SU-DHL-6 (cell line): ENCODE measurements at regions not wholly inside any gene's neighbourhood (a gene's known extent, or its start where the extent isn't known, plus 50 kb on each side); places are given as distances from the start of the nearest gene placed in this dataset.

Experiments used
- H2AFZ ChIP-seq: fragments of 200-600 bp; sonication (generic); 2 replicates; pipeline ENCODE4 v1.6.1; 2014; ENCODE audit warnings: low read depth, mild to moderate bottlenecking, moderate library complexity, mixed read lengths, antibody characterized with exemption, low read length; ENCODE audit not compliant: severe bottlenecking
- H3F3A ChIP-seq: fragments of 200-600 bp; shearing (Covaris generic); 2 replicates; pipeline ENCODE4 v1.6.0; 2016; ENCODE audit warnings: antibody characterized with exemption, mild to moderate bottlenecking; ENCODE audit not compliant: insufficient read depth
- H3K27ac ChIP-seq: fragments of 200-600 bp; sonication (generic); 2 replicates; pipeline ENCODE4 v1.5.1; 2016; ENCODE audit warnings: low read depth, mild to moderate bottlenecking, low read length, moderate library complexity, mixed read lengths
- H3K27me3 ChIP-seq: fragments of 200-600 bp; sonication (generic), shearing (Covaris generic); 2 replicates; pipeline ENCODE4 v1.6.0; 2014; ENCODE audit warnings: mild to moderate bottlenecking, low read length
- H3K36me3 ChIP-seq: fragments of 200-600 bp; sonication (generic); 2 replicates; pipeline ENCODE4 v1.6.1; 2014; ENCODE audit warnings: mild to moderate bottlenecking, low read length, mixed read lengths
- H3K4me2 ChIP-seq: fragments of 300-600, 200-600 bp; shearing (Covaris generic), sonication (generic); 2 replicates; pipeline ENCODE4 v1.6.0; 2014; ENCODE audit warnings: low read length, low read depth, mild to moderate bottlenecking; ENCODE audit not compliant: poor library complexity, severe bottlenecking
- H3K4me3 ChIP-seq: fragments of 200-600 bp; sonication (generic); 2 replicates; pipeline ENCODE4 v1.5.1; 2014; ENCODE audit warnings: antibody characterized with exemption, low read length, mild to moderate bottlenecking, mixed read lengths; ENCODE audit not compliant: insufficient read depth, poor library complexity, severe bottlenecking
- H3K79me2 ChIP-seq: fragments of 200-600 bp; sonication (generic); 2 replicates; pipeline ENCODE4 v1.6.1; 2014; ENCODE audit warnings: mild to moderate bottlenecking, low read length, moderate library complexity; ENCODE audit not compliant: insufficient read depth
- H3K9ac ChIP-seq: fragments of 200-600 bp; sonication (generic); 2 replicates; pipeline ENCODE4 v1.7.0; 2014; ENCODE audit warnings: mild to moderate bottlenecking, low read length
- H3K9me2 ChIP-seq: fragments of 200-600 bp; sonication (generic); replicated peaks from 2 replicates; pipeline ENCODE4 v1.6.1; 2014; ENCODE audit warnings: low read length; ENCODE audit not compliant: insufficient read depth
- H3K9me3 ChIP-seq: fragments of 200-600 bp; sonication (generic); 2 replicates; pipeline ENCODE4 v1.6.1; 2014; ENCODE audit warnings: low read length, mixed read lengths; ENCODE audit not compliant: insufficient read depth
- H4K20me1 ChIP-seq: fragments of 200-600 bp; sonication (generic); 2 replicates; pipeline ENCODE4 v1.6.1; 2014; ENCODE audit warnings: low read depth, mild to moderate bottlenecking, antibody characterized with exemption, low read length, moderate library complexity, mixed read lengths
- CTCF ChIP-seq: fragments of 200-600 bp; sonication (generic); IDR thresholded peaks from one replicate; pipeline ENCODE4 v1.5.1; 2017; ENCODE audit warnings: antibody characterized with exemption, mild to moderate bottlenecking, low read length, moderate library complexity; ENCODE audit not compliant: insufficient read depth, poor library complexity, severe bottlenecking
- EZH2phosphoT487 ChIP-seq: fragments of 200-600 bp; sonication (generic), shearing (Covaris generic); conservative IDR thresholded peaks from 2 replicates; pipeline ENCODE4 v1.6.1; 2018; ENCODE audit warnings: mild to moderate bottlenecking, antibody characterized with exemption, low read length, moderate library complexity, mixed read lengths

DNA sequence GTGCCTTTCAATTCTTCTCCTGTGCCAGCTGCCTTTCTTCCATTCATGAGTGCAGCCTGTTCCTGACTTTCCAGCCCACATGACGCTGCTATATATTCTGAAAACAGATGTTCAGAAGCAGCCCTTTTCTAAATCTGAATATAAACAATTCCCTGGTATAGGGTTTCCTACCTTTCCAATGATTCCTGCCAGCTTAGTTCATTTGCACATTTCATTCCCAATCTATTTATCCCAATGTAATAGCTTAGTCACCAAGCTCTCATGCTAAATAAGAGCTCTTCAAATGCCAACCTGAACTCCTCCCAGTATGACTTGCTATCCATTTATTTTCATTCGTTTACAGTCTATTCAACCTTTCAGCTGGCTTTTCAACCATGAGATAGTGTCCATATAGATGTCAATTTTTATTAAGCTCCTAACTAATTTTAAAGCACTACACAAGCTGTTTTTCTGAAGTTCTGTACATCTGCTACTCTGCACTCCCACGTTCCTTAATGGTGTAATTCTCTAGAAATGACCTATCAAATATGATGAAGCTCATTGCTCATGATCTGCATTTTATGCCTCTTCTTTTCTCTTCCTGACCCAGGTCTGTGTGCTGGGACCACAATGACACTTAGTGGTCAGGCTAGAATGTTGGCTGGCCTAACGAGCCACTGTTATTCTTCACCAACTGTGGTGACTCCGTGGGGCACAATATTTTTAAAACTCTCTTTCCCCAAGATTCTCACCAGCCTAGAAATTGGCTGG is 605.0 kb upstream of the TBL1XR1 start:
- Histone ChIP-seq H3K4me3 (no peak overlapping the region), H3K36me3 (no peaks in the 10 kb centered on the region), H3K4me2 (no peak overlapping the region), H3K9ac (no peak overlapping the region), H4K20me1 (no peaks in the 10 kb centered on the region), H3K27me3 (no peaks in the 10 kb centered on the region), H3K27ac (no peak overlapping the region), H3F3A (no peaks in the 10 kb centered on the region), H2AFZ (no peak overlapping the region), H3K9me3 (no peaks in the 10 kb centered on the region), H3K9me2 (no peaks in the 10 kb centered on the region), H3K79me2 (no peaks in the 10 kb centered on the region)
- TF ChIP-seq CTCF: no peak

GRCh38 chr3:177803500-177803899 is 606.2 kb upstream of the TBL1XR1 start:
- TF ChIP-seq EZH2phosphoT487 (no peak), CTCF (no peak)
- H3K79me2 ChIP-seq: no peaks in the 10 kb centered on the region
- no peaks in the 10 kb centered on the region for H3K36me3 ChIP-seq
- H4K20me1 ChIP-seq: no peaks in the 10 kb centered on the region
- H3K27me3 ChIP-seq: no peaks in the 10 kb centered on the region
- H3K4me3 ChIP-seq: no peak overlapping the region
- H3K9ac ChIP-seq: no peak overlapping the region
- no peaks in the 10 kb centered on the region for H3F3A ChIP-seq
- H3K9me2 ChIP-seq: no peaks in the 10 kb centered on the region
- no peak overlapping the region for H3K4me2 ChIP-seq
- H3K27ac ChIP-seq: no peak overlapping the region
- no peaks in the 10 kb centered on the region for H3K9me3 ChIP-seq
- H2AFZ ChIP-seq: no peak overlapping the region

DNA sequence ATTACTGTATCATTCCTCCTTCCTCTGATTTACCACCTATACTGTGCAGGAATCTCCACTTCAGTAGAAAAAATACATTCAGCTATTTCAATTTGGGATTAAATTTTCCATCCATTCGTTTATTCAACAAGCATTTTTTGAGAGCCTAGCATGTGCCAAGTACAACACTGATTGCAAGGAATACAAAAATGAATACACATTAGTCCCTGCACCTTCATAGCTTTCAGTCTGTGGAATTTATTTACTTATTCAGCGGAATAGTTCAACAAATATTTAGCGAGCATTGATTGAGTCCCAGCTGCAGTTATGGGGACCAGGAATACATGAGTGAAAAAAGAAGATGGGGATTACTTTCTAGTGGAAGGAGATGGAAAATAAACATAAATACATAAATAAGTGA is 606.8 kb upstream of the TBL1XR1 start:
- Histone ChIP-seq H2AFZ (no peak overlapping the region), H3K27ac (no peak overlapping the region), H3K9me3 (no peaks in the 10 kb centered on the region), H3K4me3 (no peak overlapping the region), H3K27me3 (no peaks in the 10 kb centered on the region), H3F3A (no peaks in the 10 kb centered on the region), H3K79me2 (no peaks in the 10 kb centered on the region), H3K9ac (no peak overlapping the region), H3K9me2 (no peaks in the 10 kb centered on the region), H3K4me2 (no peak overlapping the region), H3K36me3 (no peaks in the 10 kb centered on the region), H4K20me1 (no peaks in the 10 kb centered on the region)
- TF ChIP-seq EZH2phosphoT487: no peak
- TF ChIP-seq CTCF: no peak
